ENCODE measurements at regions not wholly inside any gene's neighbourhood (a gene's known extent, or its start where the extent isn't known, plus 50 kb on each side); places are given as distances from the start of the nearest gene placed in this dataset.

DNA sequence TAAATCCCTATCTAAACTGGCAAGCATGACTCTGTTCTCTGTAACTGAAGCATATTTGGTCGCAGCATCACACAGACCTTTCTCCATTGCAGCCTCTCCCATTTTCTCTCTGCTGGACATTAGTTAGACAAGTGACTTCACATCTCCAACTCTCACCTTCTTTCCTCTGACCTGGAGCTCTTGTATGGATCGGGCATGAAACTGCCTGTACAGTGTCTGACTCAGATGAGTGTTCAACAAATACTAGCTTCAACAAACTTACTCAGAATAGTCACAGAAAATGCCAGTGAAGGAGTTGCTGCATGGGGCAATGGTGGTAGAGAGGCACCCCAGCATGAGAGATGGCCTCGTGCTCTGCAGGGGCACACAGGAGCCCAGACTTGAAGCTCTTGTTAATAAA is 104.7 kb upstream of the COPS8 start:
- WGBS, 3 donors, result 85 to 91% (median 91%) methylated on average over 3 of the region's 3 CpGs
- H3K27me3 ChIP-seq (ENCODE audit: control insufficient read depth in 3 of 3, insufficient read depth in 3 of 3, low read length in 3 of 3), result no peaks in the 10 kb centered on the region
- no peak overlapping the region for H3K4me3 ChIP-seq (ENCODE audit: low read depth in 1 of 3, low read length in 3 of 3)
- FAIRE-seq (no peak), DNase-seq (no peak)
- peaks cover 0 to 14% of the 10 kb centered on the region in 2 donors for H3K9me3 ChIP-seq (ENCODE audit: control insufficient read depth in 2 of 2, insufficient read depth in 1 of 2, low read depth in 1 of 2, low read length in 1 of 2)
- H3K27ac ChIP-seq (ENCODE audit: low read depth in 1 of 3, low read length in 2 of 3), result no peak overlapping the region
- no peaks in the 10 kb centered on the region for H3K36me3 ChIP-seq (ENCODE audit: control insufficient read depth in 3 of 3, insufficient read depth in 2 of 3, low read depth in 1 of 3, low read length in 3 of 3)
- H3K4me1 ChIP-seq (ENCODE audit: control insufficient read depth in 3 of 3, insufficient read depth in 2 of 3, low read depth in 1 of 3, low read length in 2 of 3), result peaks cover 0 to 28% (median 0%) of the 10 kb centered on the region in 3 donors

DNA sequence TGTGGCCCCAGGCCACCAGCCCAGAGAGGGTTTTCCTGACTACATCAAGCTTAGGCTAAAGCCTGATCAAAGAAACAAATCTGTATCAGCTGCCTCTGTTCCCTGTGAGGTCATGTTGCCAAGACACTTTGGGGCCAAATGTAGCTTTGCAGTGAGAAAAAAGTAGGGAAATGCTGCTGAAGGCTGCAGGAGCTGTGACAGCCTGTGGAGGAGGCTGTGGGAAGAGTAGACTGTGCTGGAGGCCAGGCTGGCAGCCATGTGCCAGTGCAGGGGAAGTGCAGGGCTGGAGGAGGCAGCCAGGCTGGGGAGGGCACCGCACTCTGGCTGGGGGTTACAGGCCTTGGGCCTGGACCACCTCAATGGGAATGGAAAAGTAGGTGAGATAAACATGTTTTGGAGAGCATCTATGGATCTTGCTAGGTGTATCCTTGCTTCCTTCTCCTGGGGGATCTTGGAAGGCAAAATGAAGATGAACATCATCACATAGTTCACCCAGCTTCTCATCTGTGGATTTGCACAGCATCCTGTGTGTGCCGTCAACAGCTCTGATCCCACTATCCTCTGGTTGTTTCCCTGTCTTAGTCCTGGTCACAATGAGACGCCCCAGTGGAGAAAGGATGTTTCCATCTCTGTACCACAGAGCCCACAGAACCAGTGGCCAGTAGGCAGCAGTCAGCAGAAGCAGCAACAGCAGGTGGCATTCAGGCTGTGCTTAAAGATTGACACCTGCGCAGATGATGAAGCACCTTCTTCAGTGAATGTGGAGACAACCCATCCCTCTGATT is 103.8 kb upstream of the COPS8 start:
- no peaks in the 10 kb centered on the region for H3K36me3 ChIP-seq (ENCODE audit: control insufficient read depth in 3 of 3, insufficient read depth in 2 of 3, low read depth in 1 of 3, low read length in 3 of 3)
- no peaks in the 10 kb centered on the region for H3K27me3 ChIP-seq (ENCODE audit: control insufficient read depth in 3 of 3, insufficient read depth in 3 of 3, low read length in 3 of 3)
- no peak overlapping the region for H3K4me3 ChIP-seq (ENCODE audit: low read depth in 1 of 3, low read length in 3 of 3)
- DNase-seq (no peak), FAIRE-seq (no peak)
- H3K27ac ChIP-seq (ENCODE audit: low read depth in 1 of 3, low read length in 2 of 3), result no peak overlapping the region
- H3K9me3 ChIP-seq (ENCODE audit: control insufficient read depth in 2 of 2, insufficient read depth in 1 of 2, low read depth in 1 of 2, low read length in 1 of 2), result peaks cover 0 to 14% of the 10 kb centered on the region in 2 donors
- WGBS, 3 donors, result 90 to 94% (median 90%) methylated on average over 3 to 4 of the region's 4 CpGs
- H3K4me1 ChIP-seq (ENCODE audit: control insufficient read depth in 3 of 3, insufficient read depth in 2 of 3, low read depth in 1 of 3, low read length in 2 of 3), result peaks cover 0 to 20% (median 0%) of the 10 kb centered on the region in 3 donors

DNA sequence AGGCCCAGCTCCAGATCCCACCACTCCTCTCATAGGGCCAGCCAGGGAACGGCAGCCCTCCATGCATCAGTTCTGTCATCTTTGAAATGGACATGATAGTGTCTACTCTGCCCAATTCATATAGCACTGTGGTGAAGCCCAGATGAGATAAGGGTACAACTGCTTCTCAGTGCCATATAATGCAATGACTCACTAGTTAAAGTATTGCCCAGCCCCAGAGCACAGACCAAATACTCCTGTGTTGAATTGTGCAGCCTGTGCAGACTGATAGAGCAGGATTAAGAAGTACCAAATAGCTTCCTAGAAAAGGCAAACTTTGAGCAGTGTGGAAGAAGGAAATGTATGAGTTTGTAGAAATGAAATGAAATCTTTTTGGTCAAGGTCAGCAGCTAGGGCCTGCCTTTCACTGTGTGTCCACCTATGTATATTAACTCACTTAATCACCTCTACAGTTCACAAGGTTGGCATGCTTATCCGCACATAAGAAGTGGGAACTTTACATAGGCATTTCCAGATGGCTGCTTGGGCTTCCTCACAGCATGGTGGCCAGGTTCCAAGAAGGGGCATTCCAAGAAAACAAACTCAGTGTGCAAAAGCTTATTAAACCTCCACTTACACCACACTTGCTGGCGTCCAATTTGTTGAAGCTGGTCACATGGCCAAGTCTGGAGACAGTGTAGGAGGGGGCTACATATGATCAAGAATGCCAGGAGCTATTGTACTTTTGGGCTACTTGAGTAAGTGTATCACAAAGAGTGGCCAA is 102.8 kb upstream of the COPS8 start:
- WGBS, 3 donors, result 89 to 94% (median 91%) methylated on average over 3 of the region's 3 CpGs
- H3K27me3 ChIP-seq (ENCODE audit: control insufficient read depth in 3 of 3, insufficient read depth in 3 of 3, low read length in 3 of 3), result no peaks in the 10 kb centered on the region
- H3K27ac ChIP-seq (ENCODE audit: low read depth in 1 of 3, low read length in 2 of 3), result peak overlapping the region in 1 of 3 donors; percentile 63
- FAIRE-seq (no peak), DNase-seq (peak; percentile 48 to 58)
- H3K4me3 ChIP-seq (ENCODE audit: low read depth in 1 of 3, low read length in 3 of 3), result no peak overlapping the region
- H3K36me3 ChIP-seq (ENCODE audit: control insufficient read depth in 3 of 3, insufficient read depth in 2 of 3, low read depth in 1 of 3, low read length in 3 of 3), result no peaks in the 10 kb centered on the region
- H3K9me3 ChIP-seq (ENCODE audit: control insufficient read depth in 2 of 2, insufficient read depth in 1 of 2, low read depth in 1 of 2, low read length in 1 of 2), result peaks cover 0 to 14% of the 10 kb centered on the region in 2 donors
- peaks cover 0 to 13% (median 0%) of the 10 kb centered on the region in 3 donors for H3K4me1 ChIP-seq (ENCODE audit: control insufficient read depth in 3 of 3, insufficient read depth in 2 of 3, low read depth in 1 of 3, low read length in 2 of 3)

DNA sequence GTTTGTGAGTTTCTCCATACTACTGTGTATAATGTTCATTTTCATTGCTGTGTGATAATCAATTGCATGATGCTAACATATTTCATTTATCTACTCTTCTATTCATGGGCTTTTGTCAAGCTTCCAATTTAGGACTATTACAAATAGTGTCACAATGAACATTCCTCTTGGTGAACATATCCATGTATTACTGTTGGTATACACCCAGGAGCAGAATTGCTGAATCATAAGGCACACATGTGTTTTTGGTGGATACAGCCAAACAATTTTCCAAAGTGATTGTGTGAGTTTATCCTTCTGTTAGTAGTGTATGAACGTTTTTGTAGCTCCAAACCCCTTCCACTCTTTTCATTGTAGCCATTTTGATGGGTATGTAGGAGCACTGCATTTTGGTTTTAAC is 101.6 kb upstream of the COPS8 start:
- Histone ChIP-seq H3K27me3 (ENCODE audit: control insufficient read depth in 3 of 3, insufficient read depth in 3 of 3, low read length in 3 of 3) (no peaks in the 10 kb centered on the region), H3K4me3 (ENCODE audit: low read depth in 1 of 3, low read length in 3 of 3) (no peak overlapping the region), H3K36me3 (ENCODE audit: control insufficient read depth in 3 of 3, insufficient read depth in 2 of 3, low read depth in 1 of 3, low read length in 3 of 3) (no peaks in the 10 kb centered on the region), H3K27ac (ENCODE audit: low read depth in 1 of 3, low read length in 2 of 3) (no peak overlapping the region), H3K4me1 (ENCODE audit: control insufficient read depth in 3 of 3, insufficient read depth in 2 of 3, low read depth in 1 of 3, low read length in 2 of 3) (peaks cover 0 to 14% (median 0%) of the 10 kb centered on the region in 3 donors), H3K9me3 (ENCODE audit: control insufficient read depth in 2 of 2, insufficient read depth in 1 of 2, low read depth in 1 of 2, low read length in 1 of 2) (peaks cover 0 to 14% of the 10 kb centered on the region in 2 donors)
- FAIRE-seq (no peak), DNase-seq (no peak)
- WGBS, 3 donors, result 18 to 35% (median 33%) methylated on average over 1 of the region's 1 CpG

DNA sequence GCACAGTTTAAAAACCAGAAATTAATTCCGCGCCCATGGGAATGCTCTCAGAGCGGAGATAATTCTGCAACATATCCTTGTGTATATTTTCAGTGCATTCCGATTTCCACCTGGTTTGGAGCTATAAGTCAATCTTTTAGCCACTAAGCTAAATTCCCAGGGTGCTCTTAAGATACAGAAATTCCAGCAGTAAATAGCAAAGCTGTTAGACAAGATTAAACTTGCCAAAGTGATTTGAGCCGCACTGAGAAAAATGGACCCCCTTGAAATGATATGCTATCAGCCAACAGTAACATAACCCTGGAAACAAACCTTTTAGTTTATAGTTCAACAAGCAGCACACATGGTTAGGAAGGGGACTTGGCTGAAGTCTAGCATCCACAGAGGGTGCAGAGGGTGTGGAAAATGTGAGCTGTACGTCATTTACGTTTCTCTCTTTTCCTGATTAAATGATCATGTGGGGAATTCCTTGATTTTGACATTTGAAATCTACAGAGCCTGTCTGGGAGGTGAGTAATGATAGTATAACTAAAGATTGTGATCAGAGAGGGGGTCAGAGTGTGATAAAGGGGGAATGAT is 99.8 kb upstream of the COPS8 start:
- Histone ChIP-seq H3K9me3 (ENCODE audit: control insufficient read depth in 2 of 2, insufficient read depth in 1 of 2, low read depth in 1 of 2, low read length in 1 of 2) (peaks cover 0 to 14% of the 10 kb centered on the region in 2 donors), H3K36me3 (ENCODE audit: control insufficient read depth in 3 of 3, insufficient read depth in 2 of 3, low read depth in 1 of 3, low read length in 3 of 3) (no peaks in the 10 kb centered on the region), H3K27ac (ENCODE audit: low read depth in 1 of 3, low read length in 2 of 3) (no peak overlapping the region), H3K4me3 (ENCODE audit: low read depth in 1 of 3, low read length in 3 of 3) (no peak overlapping the region), H3K4me1 (ENCODE audit: control insufficient read depth in 3 of 3, insufficient read depth in 2 of 3, low read depth in 1 of 3, low read length in 2 of 3) (peaks cover 0 to 18% (median 0%) of the 10 kb centered on the region in 3 donors), H3K27me3 (ENCODE audit: control insufficient read depth in 3 of 3, insufficient read depth in 3 of 3, low read length in 3 of 3) (no peaks in the 10 kb centered on the region)
- no peak for DNase-seq
- FAIRE-seq, result no peak
- WGBS, 3 donors, result 83 to 89% (median 86%) methylated on average over 7 of the region's 7 CpGs

DNA sequence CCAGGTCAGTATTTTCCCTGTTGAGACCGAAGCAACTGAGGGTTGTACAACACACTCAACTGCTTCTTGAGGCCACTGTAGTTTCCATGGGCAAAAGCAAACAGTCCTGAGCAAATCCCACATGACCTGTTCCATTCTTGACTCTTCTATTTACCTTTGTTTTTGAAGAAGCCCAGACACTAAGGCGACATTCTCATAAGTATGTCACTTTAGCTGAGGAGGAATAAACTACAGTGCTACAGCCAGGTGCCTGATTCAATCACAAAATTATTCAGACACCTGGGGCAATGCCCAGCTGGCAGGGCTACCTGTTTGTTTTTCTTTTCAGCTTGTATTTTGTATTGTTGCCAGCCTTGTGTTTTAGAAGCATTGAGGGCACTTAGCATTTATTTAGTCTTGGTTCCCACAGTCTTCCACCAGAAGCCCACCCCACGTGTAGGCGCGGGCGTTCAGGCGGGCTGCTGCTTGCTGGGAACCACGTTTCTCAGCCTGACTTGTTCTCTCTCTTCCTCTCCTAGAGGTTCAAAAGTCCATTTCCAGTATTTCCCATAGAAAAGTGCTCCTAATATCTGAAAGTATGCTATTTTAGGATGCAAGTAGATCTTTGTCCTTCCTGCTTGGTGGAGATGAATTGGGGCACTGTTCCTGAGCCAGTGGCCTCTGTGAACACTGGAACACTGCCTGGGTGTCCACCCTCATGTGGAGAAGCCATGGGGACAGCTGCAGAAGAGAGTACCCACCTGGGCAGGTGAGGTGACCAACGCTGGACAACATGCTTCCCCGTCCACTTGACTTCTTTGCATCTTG is 99.0 kb upstream of the COPS8 start:
- Histone ChIP-seq H3K27me3 (ENCODE audit: control insufficient read depth in 3 of 3, insufficient read depth in 3 of 3, low read length in 3 of 3) (no peaks in the 10 kb centered on the region), H3K4me3 (ENCODE audit: low read depth in 1 of 3, low read length in 3 of 3) (no peak overlapping the region), H3K9me3 (ENCODE audit: control insufficient read depth in 2 of 2, insufficient read depth in 1 of 2, low read depth in 1 of 2, low read length in 1 of 2) (peaks cover 0 to 14% of the 10 kb centered on the region in 2 donors), H3K36me3 (ENCODE audit: control insufficient read depth in 3 of 3, insufficient read depth in 2 of 3, low read depth in 1 of 3, low read length in 3 of 3) (no peaks in the 10 kb centered on the region), H3K27ac (ENCODE audit: low read depth in 1 of 3, low read length in 2 of 3) (peak overlapping the region in 1 of 3 donors; percentile 42), H3K4me1 (ENCODE audit: control insufficient read depth in 3 of 3, insufficient read depth in 2 of 3, low read depth in 1 of 3, low read length in 2 of 3) (peaks cover 0 to 18% (median 0%) of the 10 kb centered on the region in 3 donors)
- DNase-seq (no peak), FAIRE-seq (no peak)
- WGBS, 3 donors, result 79 to 86% (median 80%) methylated on average over 10 of the region's 10 CpGs

DNA sequence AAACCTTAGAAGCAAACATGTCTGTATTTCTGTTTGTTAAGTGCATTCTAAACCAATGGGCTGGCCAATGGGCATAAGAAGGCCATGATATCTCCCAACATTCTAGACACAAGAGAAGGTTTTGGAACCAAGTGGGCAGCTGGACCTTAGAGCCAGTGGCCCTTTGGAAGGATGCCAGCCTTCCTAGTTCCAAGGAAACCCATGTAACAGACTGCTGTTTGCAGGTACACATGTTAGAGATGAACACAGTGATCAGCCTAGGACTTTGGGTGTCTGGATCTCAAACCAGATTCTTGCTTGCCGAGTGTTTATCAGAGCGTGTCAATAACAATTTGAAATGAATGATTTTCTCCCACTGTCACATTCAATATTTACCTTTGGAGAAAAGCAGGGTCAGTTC is 97.5 kb upstream of the COPS8 start:
- H3K27ac ChIP-seq (ENCODE audit: low read depth in 1 of 3, low read length in 2 of 3), result peak overlapping the region in 2 of 3 donors; percentile 16 to 57
- WGBS, 3 donors, result 80 to 89% (median 89%) methylated on average over 2 of the region's 2 CpGs
- FAIRE-seq, result no peak

More for the DNA sequence above, 97.5 kb upstream of the COPS8 start:
- Histone ChIP-seq H3K9me3 (ENCODE audit: control insufficient read depth in 2 of 2, insufficient read depth in 1 of 2, low read depth in 1 of 2, low read length in 1 of 2) (peaks cover 0 to 6% of the 10 kb centered on the region in 2 donors), H3K36me3 (ENCODE audit: control insufficient read depth in 3 of 3, insufficient read depth in 2 of 3, low read depth in 1 of 3, low read length in 3 of 3) (no peaks in the 10 kb centered on the region), H3K4me1 (ENCODE audit: control insufficient read depth in 3 of 3, insufficient read depth in 2 of 3, low read depth in 1 of 3, low read length in 2 of 3) (peaks cover 0 to 11% (median 0%) of the 10 kb centered on the region in 3 donors), H3K27me3 (ENCODE audit: control insufficient read depth in 3 of 3, insufficient read depth in 3 of 3, low read length in 3 of 3) (no peaks in the 10 kb centered on the region), H3K4me3 (ENCODE audit: low read depth in 1 of 3, low read length in 3 of 3) (no peak overlapping the region)
- no peak for DNase-seq

All from small intestine (tissue), 7 donors.